GM12878 (cell line): ENCODE measurements at regions not wholly inside any gene's neighbourhood (a gene's known extent, or its start where the extent isn't known, plus 50 kb on each side); places are given as distances from the start of the nearest gene placed in this dataset.

ENCODE experiments used
- CHD2 ChIP-seq: IDR thresholded peaks from 2 replicates; pipeline ENCODE4 v1.6.1; 2011; ENCODE audit warnings: low read depth, low read length, improper control_type of control experiment, borderline replicate concordance
- CREB1 ChIP-seq: IDR thresholded peaks from 2 replicates; pipeline ENCODE4 v1.6.1; 2012; ENCODE audit warnings: low read depth, mild to moderate bottlenecking, inconsistent platforms
- CTCF ChIP-seq, 3 experiments: IDR thresholded peaks in 2 of 3; conservative IDR thresholded peaks in 1 of 3; 2 replicates each; pipeline ENCODE4 v1.5.1; 2011; ENCODE audit warnings: low read depth in 3 of 3, low read length in 3 of 3, mild to moderate bottlenecking in 3 of 3, control low read depth in 2 of 3, moderate library complexity in 2 of 3, inconsistent platforms in 1 of 3, mixed read lengths in 1 of 3; ENCODE audit not compliant: control insufficient read depth in 2 of 3, insufficient read depth in 1 of 3; ENCODE audit errors: extremely low read depth in 1 of 3
- PKNOX1 ChIP-seq: fragments of 450-650 bp; IDR thresholded peaks from 2 replicates; pipeline ENCODE4 v1.6.1; 2016; ENCODE audit warnings: mild to moderate bottlenecking
- POLR2A ChIP-seq: IDR thresholded peaks from 2 replicates; pipeline ENCODE4 v1.6.1; 2011; ENCODE audit warnings: low read depth, mild to moderate bottlenecking, low read length
- REST ChIP-seq: IDR thresholded peaks from 2 replicates; pipeline ENCODE4 v1.6.1; 2012; ENCODE audit warnings: mild to moderate bottlenecking, low read depth, low read length
- RFX5 ChIP-seq: IDR thresholded peaks from 2 replicates; pipeline ENCODE4 v1.6.1; 2011; ENCODE audit warnings: low read depth, low read length, improper control_type of control experiment
- ZBTB4 ChIP-seq: fragments of 450-650 bp; formaldehyde crosslinking; IDR thresholded peaks from 2 replicates; pipeline ENCODE4 v1.4.0; 2022; ENCODE audit warnings: mild to moderate bottlenecking, moderate library complexity
- ZBTB40 ChIP-seq: fragments of 450-650 bp; IDR thresholded peaks from 2 replicates; pipeline ENCODE4 v1.6.1; 2016; ENCODE audit warnings: mild to moderate bottlenecking, moderate library complexity, borderline replicate concordance

GRCh38 chr4:38610521-38610920 is 53.5 kb upstream of the KLF3 start:
- TF ChIP-seq RFX5 (no peak), CTCF (IDR thresholded peaks at IDR 0.05 in 2 of 3, conservative IDR thresholded peaks at IDR 0.05 in 1 of 3; ENCODE audit: control insufficient read depth in 2 of 3, extremely low read depth in 1 of 3, insufficient read depth in 1 of 3, low read depth in 3 of 3, low read length in 3 of 3) (no peak), ZBTB40 (no peak), CREB1 (no peak), REST (no peak), CHD2 (no peak), PKNOX1 (no peak), ZBTB4 (CRISPR knock-in tag) (no peak), POLR2A (no peak)
